Hematopoietic multipotent progenitor cell treated with erythropoietin and hydrocortisone succinate and interleukin-3 and kit ligand, for 6 days (in vitro differentiated cells): ENCODE measurements at regions not wholly inside any gene's neighbourhood (a gene's known extent, or its start where the extent isn't known, plus 50 kb on each side); places are given as distances from the start of the nearest gene placed in this dataset.

Experiments used
- DNase-seq: peaks from one replicate; pipeline ENCODE4 v3.0.0-alpha.2; 2015

GRCh38 chr4:161222889-161223288 is 940.9 kb downstream of the FSTL5 start:
- DNase-seq: no peak

- no peak for DNase-seq
Observed at GRCh38 chr4:161208564-161208963, 955.2 kb downstream of the FSTL5 start.

- DNase-seq: no peak
Observed at GRCh38 chr4:161206528-161207080, 957.2 kb downstream of the FSTL5 start.

GRCh38 chr4:161203865-161204264 is 959.9 kb downstream of the FSTL5 start:
- DNase-seq: no peak

GRCh38 chr4:161197912-161198311 is 965.9 kb downstream of the FSTL5 start:
- no peak for DNase-seq

GRCh38 chr4:161197474-161197873 is 966.3 kb downstream of the FSTL5 start:
- no peak for DNase-seq

- DNase-seq: no peak
Observed at GRCh38 chr4:161189286-161190134, 974.3 kb downstream of the FSTL5 start.

- no peak for DNase-seq
Observed at GRCh38 chr4:161188578-161188977, 975.2 kb downstream of the FSTL5 start.

- DNase-seq: no peak
Observed at GRCh38 chr4:161187569-161187968, 976.2 kb downstream of the FSTL5 start.

GRCh38 chr4:161186750-161187149 is 977.0 kb downstream of the FSTL5 start:
- DNase-seq: no peak

GRCh38 chr4:161186012-161186411 is 977.8 kb downstream of the FSTL5 start:
- no peak for DNase-seq

GRCh38 chr4:161183729-161184128 is 980.1 kb downstream of the FSTL5 start:
- no peak for DNase-seq

- DNase-seq: no peak
Observed at GRCh38 chr4:161182913-161183312, 980.9 kb downstream of the FSTL5 start.

- no peak for DNase-seq
Observed at GRCh38 chr4:161178310-161178709, 985.5 kb downstream of the FSTL5 start.

- no peak for DNase-seq
Observed at GRCh38 chr4:161172396-161173026, 991.3 kb downstream of the FSTL5 start.

GRCh38 chr4:161167539-161167938 is 996.3 kb downstream of the FSTL5 start:
- no peak for DNase-seq

- DNase-seq: no peak
Observed at GRCh38 chr4:161160718-161161117, 1003.1 kb downstream of the FSTL5 start.

- no peak for DNase-seq
Observed at GRCh38 chr4:161148051-161148450, 1015.7 kb downstream of the FSTL5 start.

- no peak for DNase-seq
Observed at GRCh38 chr4:161143375-161143774, 1020.4 kb downstream of the FSTL5 start.

GRCh38 chr4:161134795-161135194 is 1029.0 kb downstream of the FSTL5 start:
- DNase-seq: no peak

GRCh38 chr4:161133586-161134276 is 1030.1 kb downstream of the FSTL5 start:
- DNase-seq: no peak

GRCh38 chr4:161132715-161133425 is 1030.9 kb downstream of the FSTL5 start:
- DNase-seq: no peak

GRCh38 chr4:161121451-161121850 is 1042.3 kb downstream of the FSTL5 start:
- DNase-seq: no peak
